NCI-H446 (cell line): ENCODE measurements at regions not wholly inside any gene's neighbourhood (a gene's known extent, or its start where the extent isn't known, plus 50 kb on each side); places are given as distances from the start of the nearest gene placed in this dataset.
"Not testable (repeated sequence)": the region's sequence is repeated elsewhere in the genome, so short reads cannot be mapped to it uniquely, and the experiment has no call there.

Source experiments
- DNase-seq, 2 experiments: peaks; one replicate each; lab custom pipeline; 2025; lab: John Stamatoyannopoulos, UW

- no peak for DNase-seq
Measured at GRCh38 chr2:155904720-155905119, 427.8 kb downstream of the NR4A2 start.

- DNase-seq: no peak
Measured at GRCh38 chr2:155902635-155903034, 429.9 kb downstream of the NR4A2 start.

GRCh38 chr2:155895016-155895415 lies 437.5 kb downstream of the NR4A2 start:
- no peak for DNase-seq

GRCh38 chr2:155880382-155880781 lies 452.1 kb downstream of the NR4A2 start:
- DNase-seq: not testable (repeated sequence)

- not testable (repeated sequence) for DNase-seq
Measured at GRCh38 chr2:155879900-155880299, 452.6 kb downstream of the NR4A2 start.

GRCh38 chr2:155872396-155872795 lies 460.1 kb downstream of the NR4A2 start:
- DNase-seq: no peak

- no peak for DNase-seq
Measured at GRCh38 chr2:155871940-155872339, 460.6 kb downstream of the NR4A2 start.

GRCh38 chr2:155867564-155867963 lies 465.0 kb downstream of the NR4A2 start:
- DNase-seq: no peak

GRCh38 chr2:155866477-155866876 lies 466.0 kb downstream of the NR4A2 start:
- DNase-seq: no peak

- DNase-seq: no peak
Measured at GRCh38 chr2:155852156-155852555, 480.4 kb downstream of the NR4A2 start.

GRCh38 chr2:155846259-155846658 lies 486.3 kb downstream of the NR4A2 start:
- no peak for DNase-seq

- no peak for DNase-seq
Measured at GRCh38 chr2:155844461-155844860, 488.1 kb downstream of the NR4A2 start.

GRCh38 chr2:155842103-155842502 lies 490.4 kb downstream of the NR4A2 start:
- no peak for DNase-seq

- peak in 1 of 2 experiments; percentile 9 for DNase-seq
Measured at GRCh38 chr2:155841442-155841841, 491.1 kb downstream of the NR4A2 start.

- no peak for DNase-seq
Measured at GRCh38 chr2:155840661-155841060, 491.9 kb downstream of the NR4A2 start.

GRCh38 chr2:155839991-155840390 lies 492.5 kb downstream of the NR4A2 start:
- DNase-seq: no peak

- DNase-seq: no peak
Measured at GRCh38 chr2:155839436-155839835, 493.1 kb downstream of the NR4A2 start.

GRCh38 chr2:155836439-155836838 lies 496.1 kb downstream of the NR4A2 start:
- no peak for DNase-seq

- DNase-seq: no peak
Measured at GRCh38 chr2:155830817-155831579, 501.5 kb downstream of the NR4A2 start.

- no peak for DNase-seq
Measured at GRCh38 chr2:155830351-155830750, 502.2 kb downstream of the NR4A2 start.

GRCh38 chr2:155825876-155826275 lies 506.6 kb downstream of the NR4A2 start:
- no peak for DNase-seq

- peak in 1 of 2 experiments; percentile 65 for DNase-seq
Measured at GRCh38 chr2:155815851-155816250, 516.7 kb downstream of the NR4A2 start.

- no peak for DNase-seq
Measured at GRCh38 chr2:155815275-155815674, 517.2 kb downstream of the NR4A2 start.

- DNase-seq: no peak
Measured at GRCh38 chr2:155810411-155810810, 522.1 kb downstream of the NR4A2 start.
